ENCODE measurements at regions not wholly inside any gene's neighbourhood (a gene's known extent, or its start where the extent isn't known, plus 50 kb on each side); places are given as distances from the start of the nearest gene placed in this dataset.

GRCh38 chr1:55544826-55545225 lies 329.7 kb upstream of the USP24 start:
- Histone ChIP-seq H3K27ac (replicated peaks in 1 of 4) (no peak overlapping the region), H3K9me3 (no peaks in the 10 kb centered on the region), H3K36me3 (no peaks in the 10 kb centered on the region), H3K27me3 (no peaks in the 10 kb centered on the region), H3K4me3 (no peak overlapping the region), H3K4me1 (peaks cover 0 to 2% (median under 1%) of the 10 kb centered on the region in 4 donors)
- 89% methylated on average over 3 of the region's 3 CpGs for WGBS
- TF ChIP-seq POLR2AphosphoS5 (IDR thresholded peaks at IDR 0.05) (no peak), CTCF (IDR thresholded peaks at IDR 0.05) (no peak), EP300 (IDR thresholded peaks at IDR 0.05) (no peak), POLR2A (IDR thresholded peaks at IDR 0.05; ENCODE audit: low read depth) (no peak)
- intact Hi-C loops (cut with DNase I), result no loop called here
- DNase-seq (ENCODE audit: extremely low spot score), result no peak

GRCh38 chr1:55542901-55543504 lies 327.8 kb upstream of the USP24 start:
- no peaks in the 10 kb centered on the region for H3K9me3 ChIP-seq
- H3K4me3 ChIP-seq, result no peak overlapping the region
- no peak overlapping the region for H3K27ac ChIP-seq (replicated peaks in 1 of 4)
- DNase-seq (ENCODE audit: extremely low spot score), result no peak
- H3K27me3 ChIP-seq, result no peaks in the 10 kb centered on the region
- H3K36me3 ChIP-seq, result no peaks in the 10 kb centered on the region
- peaks cover 0 to 6% (median 2%) of the 10 kb centered on the region in 4 donors for H3K4me1 ChIP-seq
- TF ChIP-seq POLR2AphosphoS5 (IDR thresholded peaks at IDR 0.05), result no peak
- no peak for TF ChIP-seq EP300 (IDR thresholded peaks at IDR 0.05)
- no peak for TF ChIP-seq POLR2A (IDR thresholded peaks at IDR 0.05; ENCODE audit: low read depth)
- no peak for TF ChIP-seq CTCF (IDR thresholded peaks at IDR 0.05)
- intact Hi-C loops (cut with DNase I), result no loop called here

DNA sequence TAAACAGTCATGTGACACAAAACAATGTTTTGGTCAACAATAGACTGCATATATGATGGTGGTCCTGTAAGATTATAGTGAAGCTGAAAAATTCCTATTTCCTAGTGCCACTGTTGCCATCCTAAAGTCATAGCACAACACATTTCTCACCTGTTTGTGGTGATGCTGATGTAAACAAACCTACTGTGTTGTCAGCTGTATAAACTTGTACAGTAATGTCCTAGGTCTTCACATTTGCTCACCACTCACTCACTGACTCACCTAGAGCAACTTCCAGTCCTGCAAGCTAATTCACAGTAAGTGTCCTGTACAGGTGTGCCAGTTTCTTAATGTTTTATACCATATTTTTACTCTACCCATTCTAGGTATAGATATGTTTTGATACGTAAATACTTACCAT lies 326.1 kb upstream of the USP24 start:
- no peak for DNase-seq (ENCODE audit: extremely low spot score)
- WGBS, result 100% methylated on average over 1 of the region's 1 CpG
- Histone ChIP-seq H3K27ac (replicated peaks in 1 of 4) (no peak overlapping the region), H3K4me3 (no peak overlapping the region), H3K4me1 (peaks cover 6 to 9% (median 8%) of the 10 kb centered on the region in 4 donors), H3K9me3 (no peaks in the 10 kb centered on the region), H3K36me3 (no peaks in the 10 kb centered on the region), H3K27me3 (no peaks in the 10 kb centered on the region)
- intact Hi-C loops (cut with DNase I), result no loop called here
- no peak for TF ChIP-seq EP300 (IDR thresholded peaks at IDR 0.05)
- no peak for TF ChIP-seq CTCF (IDR thresholded peaks at IDR 0.05)
- no peak for TF ChIP-seq POLR2A (IDR thresholded peaks at IDR 0.05; ENCODE audit: low read depth)
- TF ChIP-seq POLR2AphosphoS5 (IDR thresholded peaks at IDR 0.05), result no peak

DNA sequence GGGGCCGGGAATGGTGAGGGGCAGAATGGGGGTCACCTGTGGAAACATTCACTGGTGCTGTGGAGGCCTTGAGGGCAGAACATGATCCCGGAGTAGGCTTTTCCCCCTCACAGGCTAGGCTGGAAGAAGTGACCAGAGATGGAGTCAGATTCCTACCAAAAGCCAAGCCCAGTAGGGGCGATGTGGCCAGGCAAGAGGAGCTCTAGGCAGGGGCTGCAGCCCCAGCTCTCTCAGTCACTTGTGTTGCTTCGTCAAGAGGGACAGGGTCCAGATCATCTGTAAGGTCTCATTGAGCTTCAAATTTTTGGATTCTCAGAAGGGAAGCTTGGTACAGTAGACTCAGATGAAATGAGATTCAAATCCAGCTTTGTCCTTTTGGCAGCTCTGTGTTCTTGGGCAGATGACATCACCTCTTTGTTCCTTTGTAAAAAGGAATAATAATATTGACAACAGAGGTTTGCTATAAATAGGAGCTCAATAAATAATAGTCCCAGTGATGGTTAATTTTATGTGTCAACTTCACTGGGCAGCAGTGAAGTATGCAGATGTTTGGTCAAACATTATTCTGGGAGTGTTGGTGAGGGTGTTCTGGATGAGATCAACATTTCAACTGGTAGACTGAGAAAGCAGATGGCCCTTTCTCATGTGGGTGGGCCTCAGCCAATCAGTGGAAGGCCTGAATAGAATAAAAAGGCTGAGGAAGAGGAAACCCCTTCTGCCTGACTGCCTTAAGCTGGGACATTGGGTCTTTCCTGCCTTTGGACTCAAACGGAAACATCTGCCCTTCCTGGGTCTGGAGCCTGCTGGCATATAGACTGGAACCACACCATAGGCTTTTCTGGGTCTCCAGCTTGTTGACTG lies 324.7 kb upstream of the USP24 start:
- DNase-seq (ENCODE audit: extremely low spot score), result no peak
- no peaks in the 10 kb centered on the region for H3K27me3 ChIP-seq
- TF ChIP-seq POLR2AphosphoS5 (IDR thresholded peaks at IDR 0.05), result no peak
- no peak for TF ChIP-seq POLR2A (IDR thresholded peaks at IDR 0.05; ENCODE audit: low read depth)
- no peak for TF ChIP-seq CTCF (IDR thresholded peaks at IDR 0.05)
- TF ChIP-seq EP300 (IDR thresholded peaks at IDR 0.05), result no peak

More for the DNA sequence above, 324.7 kb upstream of the USP24 start:
- intact Hi-C loops (cut with DNase I), result no loop called here
- Histone ChIP-seq H3K9me3 (no peaks in the 10 kb centered on the region), H3K4me1 (peaks cover 6 to 13% (median 11%) of the 10 kb centered on the region in 4 donors), H3K27ac (replicated peaks in 1 of 4) (no peak overlapping the region), H3K36me3 (no peaks in the 10 kb centered on the region), H3K4me3 (no peak overlapping the region)
- 91% methylated on average over 5 of the region's 5 CpGs for WGBS
